ENCODE measurements at regions not wholly inside any gene's neighbourhood (a gene's known extent, or its start where the extent isn't known, plus 50 kb on each side); places are given as distances from the start of the nearest gene placed in this dataset.

DNA sequence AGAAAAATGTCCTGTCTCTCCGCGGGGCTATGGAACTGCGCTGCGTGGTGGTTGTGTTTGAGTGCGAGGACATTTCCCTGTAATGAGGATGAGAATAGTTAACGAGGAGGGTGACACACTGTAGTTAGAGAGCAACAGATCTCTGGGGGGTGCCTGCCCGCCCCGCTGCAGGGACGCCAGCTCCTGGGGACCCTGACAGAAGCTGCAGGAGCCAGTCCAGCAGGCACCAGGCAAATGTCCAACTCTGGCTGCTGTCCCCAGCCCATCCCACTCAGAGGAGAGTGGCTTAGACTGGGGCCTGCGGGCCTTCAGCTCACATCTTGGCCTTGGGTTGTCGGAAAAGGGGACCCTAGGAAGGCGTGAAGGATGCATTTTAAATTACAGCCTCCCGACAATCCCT, 92.9 kb upstream of the FOXP4 start:
- H3K4me3 Mint-ChIP-seq = no peak overlapping the region
- H3K4me1 Mint-ChIP-seq = no peaks in the 10 kb centered on the region
- no peak for DNase-seq
- no peaks in the 10 kb centered on the region for H3K36me3 Mint-ChIP-seq
- H3K27me3 Mint-ChIP-seq = no peaks in the 10 kb centered on the region
- no peak overlapping the region for H3K27ac Mint-ChIP-seq
- no peaks in the 10 kb centered on the region for H3K9me3 Mint-ChIP-seq

DNA sequence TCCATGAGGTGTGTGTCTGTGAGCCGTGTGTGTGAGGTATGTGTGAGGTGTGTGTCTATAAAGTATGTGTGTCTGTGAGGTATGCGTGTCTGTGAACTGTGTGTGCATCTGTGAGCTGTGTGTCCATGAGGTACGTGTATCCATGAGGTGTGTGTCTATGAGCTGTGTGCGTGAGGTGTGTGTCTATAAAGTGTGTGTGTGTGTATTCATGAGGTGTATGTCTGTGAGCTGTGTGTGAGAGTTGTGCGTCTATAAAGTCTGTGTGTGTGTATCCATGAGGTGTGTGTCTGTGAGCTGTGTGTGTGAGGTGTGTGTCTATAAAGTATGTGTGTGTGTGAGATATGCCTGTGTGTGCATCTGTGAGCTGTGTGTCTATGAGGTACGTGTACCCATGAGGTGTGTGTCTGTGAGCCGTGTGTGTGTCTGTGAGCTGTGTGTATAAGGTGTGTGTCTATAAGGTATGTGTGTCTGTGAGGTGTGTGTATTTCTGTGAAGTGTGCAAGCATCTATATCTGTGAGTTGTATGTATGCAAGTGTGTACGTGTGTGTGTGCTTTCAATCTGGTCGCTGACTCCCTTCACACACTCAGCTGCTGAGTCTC, 91.9 kb upstream of the FOXP4 start:
- Mint-ChIP-seq H3K9me3 (no peaks in the 10 kb centered on the region), H3K27me3 (no peaks in the 10 kb centered on the region), H3K4me3 (no peak overlapping the region), H3K36me3 (no peaks in the 10 kb centered on the region), H3K27ac (no peak overlapping the region), H3K4me1 (no peaks in the 10 kb centered on the region)
- no peak for DNase-seq

DNA sequence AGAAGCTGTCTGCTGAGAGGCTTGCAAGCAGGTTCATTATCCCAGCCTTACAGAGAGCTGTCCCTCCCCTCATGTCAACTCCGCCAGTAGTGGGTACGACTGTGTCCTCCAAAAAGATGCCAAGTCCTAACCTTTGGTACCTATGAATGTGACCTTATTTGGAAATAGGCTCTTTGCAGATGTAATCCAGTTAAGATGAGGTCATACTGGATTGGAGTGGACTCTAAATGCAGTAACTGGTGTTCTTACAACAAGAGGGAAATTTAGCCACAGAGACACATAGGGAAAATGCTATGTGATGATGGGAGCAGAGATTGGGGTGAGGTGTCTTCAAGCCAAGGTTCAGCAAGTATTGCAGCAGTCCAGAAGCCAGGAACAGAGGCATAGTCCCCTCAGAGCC, 90.8 kb upstream of the FOXP4 start:
- Mint-ChIP-seq H3K27ac (no peak overlapping the region), H3K4me1 (no peaks in the 10 kb centered on the region), H3K9me3 (no peaks in the 10 kb centered on the region), H3K36me3 (no peaks in the 10 kb centered on the region), H3K4me3 (no peak overlapping the region), H3K27me3 (no peaks in the 10 kb centered on the region)
- no peak for DNase-seq

DNA sequence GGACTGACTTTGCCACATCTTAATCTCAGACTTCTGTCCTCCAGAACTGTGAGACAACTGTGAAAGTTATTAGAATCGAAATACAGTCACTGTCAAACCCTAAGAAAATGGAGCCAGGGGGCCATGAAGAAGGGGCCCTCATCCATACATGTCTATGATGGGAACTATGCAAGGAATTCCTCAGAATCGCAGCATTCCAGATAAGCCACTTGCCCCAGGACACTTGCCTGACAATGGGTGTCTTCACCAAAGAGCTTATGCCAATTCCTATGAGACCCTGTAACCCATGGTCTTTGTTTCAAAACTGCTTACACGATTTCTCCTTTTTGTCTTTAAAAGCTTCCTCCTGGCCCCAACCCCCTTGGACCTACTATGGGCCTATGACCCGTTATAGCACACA, 90.4 kb upstream of the FOXP4 start:
- no peak overlapping the region for H3K4me3 Mint-ChIP-seq
- no peaks in the 10 kb centered on the region for H3K36me3 Mint-ChIP-seq
- H3K4me1 Mint-ChIP-seq = no peaks in the 10 kb centered on the region
- no peak for DNase-seq
- H3K9me3 Mint-ChIP-seq = no peaks in the 10 kb centered on the region
- no peak overlapping the region for H3K27ac Mint-ChIP-seq
- no peaks in the 10 kb centered on the region for H3K27me3 Mint-ChIP-seq

DNA sequence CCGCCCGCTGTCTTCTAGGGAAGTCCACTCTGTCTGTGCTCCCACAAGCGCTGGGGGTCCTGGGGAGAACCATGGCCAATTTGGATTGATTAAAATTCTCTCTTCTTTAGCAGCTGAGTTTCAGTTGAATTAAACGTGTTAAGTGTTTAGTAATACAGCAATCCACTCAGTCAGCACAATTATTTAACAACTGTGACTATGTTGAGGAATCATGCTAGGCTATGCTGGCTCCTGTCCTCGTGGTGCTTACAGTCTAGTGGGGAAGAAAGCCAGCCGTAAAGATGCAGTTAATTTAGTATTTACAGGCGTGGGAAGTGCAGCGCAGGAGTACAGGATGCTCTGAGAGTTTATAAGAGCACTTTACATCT, 88.9 kb upstream of the FOXP4 start:
- Mint-ChIP-seq H3K4me3 (no peak overlapping the region), H3K27me3 (no peaks in the 10 kb centered on the region), H3K27ac (no peak overlapping the region), H3K4me1 (no peaks in the 10 kb centered on the region), H3K36me3 (no peaks in the 10 kb centered on the region), H3K9me3 (no peaks in the 10 kb centered on the region)
- no peak for DNase-seq

DNA sequence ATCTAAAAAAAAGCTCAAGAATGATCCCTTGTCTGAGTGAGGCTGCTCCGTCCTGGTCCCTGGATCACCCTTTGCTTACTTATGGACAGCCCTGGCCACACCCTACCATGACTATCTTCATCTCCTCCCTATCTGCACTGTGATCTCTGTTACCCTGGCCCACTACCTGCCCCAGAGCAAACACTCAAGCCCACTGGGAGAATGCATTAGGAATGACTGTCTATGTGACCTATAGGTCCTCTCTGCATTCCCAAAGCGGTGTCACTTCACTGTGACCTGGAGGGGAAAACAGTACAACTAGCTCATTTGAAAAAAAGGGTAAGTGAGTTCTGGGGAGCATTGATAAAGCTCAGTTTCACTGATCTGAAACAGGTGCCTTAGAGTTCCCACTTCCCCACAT, 86.4 kb upstream of the FOXP4 start:
- H3K9me3 Mint-ChIP-seq = no peaks in the 10 kb centered on the region
- H3K27me3 Mint-ChIP-seq = peaks cover 12% of the 10 kb centered on the region
- no peak overlapping the region for H3K27ac Mint-ChIP-seq

DNA sequence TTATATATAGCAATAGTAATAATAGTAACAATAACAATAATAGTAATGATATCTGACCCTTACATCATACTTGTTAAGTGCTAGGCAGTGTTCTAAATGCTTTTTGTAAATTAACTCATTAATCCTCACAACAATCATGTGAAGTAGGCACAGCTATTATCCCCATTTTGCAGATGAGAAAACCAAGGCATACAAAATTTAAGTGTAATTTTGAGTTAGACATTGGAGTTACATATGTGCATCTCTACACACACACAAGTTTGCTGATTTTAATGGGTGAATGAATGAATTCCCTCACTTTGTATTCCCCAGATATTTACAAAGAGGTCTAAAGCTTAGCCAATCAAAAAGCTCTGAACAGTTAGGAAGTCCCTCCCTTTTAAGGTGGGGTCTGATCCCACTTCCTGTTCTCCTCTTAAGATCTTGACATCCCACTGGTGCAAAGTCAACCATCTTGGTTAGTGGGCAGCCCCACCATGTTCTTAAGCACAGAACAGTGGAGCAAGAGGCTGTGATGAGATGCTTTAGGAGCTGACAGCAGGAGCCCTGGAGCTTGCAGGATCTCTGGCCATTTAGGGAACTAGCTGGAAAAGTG, 85.3 kb upstream of the FOXP4 start:
- Mint-ChIP-seq H3K27me3 (peaks cover 20% of the 10 kb centered on the region), H3K4me3 (no peak overlapping the region), H3K36me3 (no peaks in the 10 kb centered on the region), H3K27ac (no peak overlapping the region), H3K9me3 (no peaks in the 10 kb centered on the region), H3K4me1 (no peaks in the 10 kb centered on the region)
- DNase-seq = no peak

More for the DNA sequence above, 86.4 kb upstream of the FOXP4 start:
- DNase-seq = no peak
- Mint-ChIP-seq H3K36me3 (no peaks in the 10 kb centered on the region), H3K4me3 (no peak overlapping the region), H3K4me1 (no peaks in the 10 kb centered on the region)

DNA sequence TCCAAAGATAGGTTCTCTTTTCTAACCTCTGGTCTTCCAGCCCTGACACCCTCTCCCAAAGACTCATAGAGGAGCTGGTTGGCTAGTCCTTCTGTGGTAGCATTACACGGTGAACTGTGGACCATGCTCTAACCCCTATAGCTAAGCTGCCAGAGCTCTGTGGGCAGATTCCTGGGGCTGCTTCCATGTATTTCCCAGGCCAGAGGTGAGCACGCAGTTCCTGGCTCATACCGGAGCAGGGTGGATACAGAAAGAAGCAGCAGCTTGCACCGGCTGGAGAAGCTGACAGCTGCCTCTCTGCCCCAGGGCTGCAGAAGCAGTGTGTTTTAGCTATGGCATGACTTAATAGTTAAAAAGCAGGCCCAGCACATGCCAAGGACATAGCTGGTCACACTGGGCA, 84.1 kb upstream of the FOXP4 start:
- Mint-ChIP-seq H3K9me3 (no peaks in the 10 kb centered on the region), H3K36me3 (no peaks in the 10 kb centered on the region), H3K4me1 (no peaks in the 10 kb centered on the region), H3K27me3 (peaks cover 32% of the 10 kb centered on the region), H3K27ac (no peak overlapping the region), H3K4me3 (no peak overlapping the region)
- DNase-seq = no peak

DNA sequence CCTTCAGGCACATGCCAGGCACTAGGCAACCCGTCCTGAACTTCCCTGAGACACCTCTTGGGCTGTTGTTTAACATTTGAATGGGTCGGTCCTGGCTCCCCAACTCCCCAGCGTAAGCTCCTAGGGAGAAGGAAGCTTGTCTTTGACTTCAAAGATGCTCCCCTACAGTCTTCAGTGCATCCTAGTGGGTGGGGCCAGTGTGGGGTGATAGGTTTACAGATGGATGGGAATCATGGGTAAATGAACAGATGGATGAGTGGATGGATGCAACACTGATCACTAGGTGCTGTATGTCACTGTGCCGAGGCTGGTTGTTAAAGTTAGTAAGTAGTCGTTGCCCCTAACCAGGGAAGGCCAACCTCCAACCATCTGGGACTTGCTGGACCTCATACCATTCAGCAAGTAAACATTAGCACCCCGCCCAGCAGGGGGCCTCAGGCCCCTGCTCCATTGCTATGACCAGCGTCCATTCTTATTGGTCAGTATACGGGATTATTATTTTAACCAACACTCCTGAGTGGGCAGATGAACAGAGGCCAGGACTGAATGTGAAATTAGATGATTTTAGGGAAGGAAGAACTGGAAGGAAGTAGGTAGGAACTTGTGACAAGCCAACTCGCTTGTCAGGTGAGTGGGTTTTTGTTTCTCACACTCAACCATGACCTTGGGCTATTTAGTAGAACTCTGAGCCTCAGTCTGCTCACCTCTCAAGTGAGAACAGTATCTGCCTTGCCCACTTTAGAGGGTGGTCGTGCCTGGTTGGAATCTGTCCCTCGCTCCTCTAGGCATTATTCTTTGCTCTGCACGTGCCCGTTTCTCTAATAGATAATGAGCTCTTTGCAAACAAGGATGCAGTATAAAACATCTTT, 82.9 kb upstream of the FOXP4 start:
- Mint-ChIP-seq H3K27ac (no peak overlapping the region), H3K9me3 (no peaks in the 10 kb centered on the region), H3K4me1 (no peaks in the 10 kb centered on the region), H3K36me3 (no peaks in the 10 kb centered on the region), H3K27me3 (peaks cover 43% of the 10 kb centered on the region), H3K4me3 (no peak overlapping the region)
- DNase-seq = no peak

DNA sequence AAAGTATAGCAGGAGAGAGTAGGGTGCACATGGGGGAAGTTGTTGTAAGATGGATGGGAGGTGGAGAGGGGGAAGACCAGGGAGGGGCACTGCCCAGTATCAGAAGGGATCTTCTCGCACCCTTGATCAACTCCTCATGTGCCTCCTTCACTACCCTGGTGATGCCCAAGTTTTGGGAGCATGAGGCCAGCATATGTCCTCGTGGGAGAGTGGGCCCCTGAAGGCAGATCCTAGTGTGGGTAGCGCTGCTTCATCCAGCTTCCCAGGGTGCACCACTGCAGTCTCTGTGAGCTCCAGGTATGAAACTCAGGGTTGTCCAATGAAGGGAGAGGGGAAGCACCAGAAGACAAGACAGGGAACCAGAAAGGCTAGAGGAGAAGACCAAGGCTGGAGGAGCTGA, 82.2 kb upstream of the FOXP4 start:
- Mint-ChIP-seq H3K27me3 (peaks cover 50% of the 10 kb centered on the region), H3K27ac (no peak overlapping the region), H3K4me3 (no peak overlapping the region), H3K4me1 (no peaks in the 10 kb centered on the region), H3K36me3 (no peaks in the 10 kb centered on the region), H3K9me3 (no peaks in the 10 kb centered on the region)
- no peak for DNase-seq

DNA sequence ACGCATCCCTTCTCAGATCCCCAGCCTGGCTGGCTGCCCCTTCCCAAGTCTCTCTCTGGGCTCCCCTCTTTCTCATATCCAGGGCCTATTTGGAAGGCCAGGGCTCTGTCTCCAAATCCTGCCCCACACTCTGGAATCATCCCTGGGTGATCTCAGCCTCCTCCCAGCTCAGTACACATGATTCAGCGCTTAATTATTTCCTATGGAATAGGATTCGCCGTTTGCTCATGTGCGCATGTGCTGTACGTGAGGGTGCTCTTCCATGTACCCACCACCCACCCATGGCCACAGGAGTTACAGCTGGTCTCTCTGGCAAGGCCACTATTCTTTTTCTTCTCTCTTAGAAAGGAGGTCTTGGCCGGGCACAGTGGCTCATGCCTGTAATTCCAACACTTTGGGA, 81.7 kb upstream of the FOXP4 start:
- H3K27me3 Mint-ChIP-seq = peaks cover 55% of the 10 kb centered on the region
- H3K27ac Mint-ChIP-seq = no peak overlapping the region
- H3K4me3 Mint-ChIP-seq = no peak overlapping the region
- H3K9me3 Mint-ChIP-seq = no peaks in the 10 kb centered on the region
- no peaks in the 10 kb centered on the region for H3K4me1 Mint-ChIP-seq
- no peaks in the 10 kb centered on the region for H3K36me3 Mint-ChIP-seq
- DNase-seq = no peak

DNA sequence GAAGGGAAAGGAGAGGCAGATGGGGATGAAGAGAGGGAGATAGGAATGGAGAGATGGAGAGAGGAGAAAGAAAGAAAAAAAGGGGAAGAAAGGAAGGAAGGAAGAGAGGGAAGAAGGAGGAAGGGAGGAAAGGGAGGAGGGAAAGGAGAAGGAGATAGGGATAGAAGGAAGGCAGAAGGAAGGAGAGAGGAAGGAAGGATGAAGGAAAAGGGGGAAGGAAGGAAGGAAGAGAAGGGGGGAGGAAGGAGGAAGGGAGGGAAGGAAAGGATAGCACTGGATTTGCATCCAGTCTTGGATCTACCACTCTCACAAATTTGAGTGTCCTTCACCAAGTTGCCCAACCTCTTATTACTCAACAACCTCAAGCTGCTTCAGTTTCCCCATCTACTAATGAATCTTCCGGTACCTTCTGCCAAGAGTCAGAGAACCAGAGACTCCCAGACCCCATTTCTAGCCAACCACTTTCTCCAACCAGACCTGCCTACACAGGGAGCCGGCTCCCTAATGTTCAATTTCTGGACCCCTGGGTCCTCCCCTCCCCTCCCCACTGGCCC, 79.7 kb upstream of the FOXP4 start:
- no peak for DNase-seq
- Mint-ChIP-seq H3K27me3 (peaks cover 74% of the 10 kb centered on the region), H3K4me1 (peaks cover 6% of the 10 kb centered on the region), H3K36me3 (no peaks in the 10 kb centered on the region), H3K9me3 (no peaks in the 10 kb centered on the region), H3K27ac (no peak overlapping the region), H3K4me3 (no peak overlapping the region)

DNA sequence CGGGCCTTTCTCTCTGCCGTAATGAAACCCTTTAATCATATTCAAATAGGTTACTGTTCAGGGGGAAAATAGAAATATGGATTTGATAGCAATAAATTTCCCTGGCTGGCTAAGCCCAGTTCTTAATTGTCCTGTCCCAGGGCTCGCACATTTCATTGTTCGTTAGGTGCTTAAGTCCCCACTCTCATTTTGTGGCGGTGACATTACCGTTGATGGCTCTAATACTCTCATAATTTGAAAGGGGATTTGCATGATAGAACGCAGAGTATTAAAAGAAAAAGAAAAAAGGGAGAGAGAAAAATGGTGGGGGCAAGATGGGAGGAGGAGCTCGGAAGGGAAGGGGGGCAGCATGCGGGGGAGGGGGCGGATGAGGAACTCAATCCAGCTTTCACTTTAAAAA, 79.1 kb upstream of the FOXP4 start:
- no peak overlapping the region for H3K4me3 Mint-ChIP-seq
- H3K9me3 Mint-ChIP-seq = no peaks in the 10 kb centered on the region
- no peak for DNase-seq
- H3K27ac Mint-ChIP-seq = no peak overlapping the region
- H3K4me1 Mint-ChIP-seq = peaks cover 6% of the 10 kb centered on the region
- H3K27me3 Mint-ChIP-seq = peaks cover 80% of the 10 kb centered on the region
- H3K36me3 Mint-ChIP-seq = no peaks in the 10 kb centered on the region

DNA sequence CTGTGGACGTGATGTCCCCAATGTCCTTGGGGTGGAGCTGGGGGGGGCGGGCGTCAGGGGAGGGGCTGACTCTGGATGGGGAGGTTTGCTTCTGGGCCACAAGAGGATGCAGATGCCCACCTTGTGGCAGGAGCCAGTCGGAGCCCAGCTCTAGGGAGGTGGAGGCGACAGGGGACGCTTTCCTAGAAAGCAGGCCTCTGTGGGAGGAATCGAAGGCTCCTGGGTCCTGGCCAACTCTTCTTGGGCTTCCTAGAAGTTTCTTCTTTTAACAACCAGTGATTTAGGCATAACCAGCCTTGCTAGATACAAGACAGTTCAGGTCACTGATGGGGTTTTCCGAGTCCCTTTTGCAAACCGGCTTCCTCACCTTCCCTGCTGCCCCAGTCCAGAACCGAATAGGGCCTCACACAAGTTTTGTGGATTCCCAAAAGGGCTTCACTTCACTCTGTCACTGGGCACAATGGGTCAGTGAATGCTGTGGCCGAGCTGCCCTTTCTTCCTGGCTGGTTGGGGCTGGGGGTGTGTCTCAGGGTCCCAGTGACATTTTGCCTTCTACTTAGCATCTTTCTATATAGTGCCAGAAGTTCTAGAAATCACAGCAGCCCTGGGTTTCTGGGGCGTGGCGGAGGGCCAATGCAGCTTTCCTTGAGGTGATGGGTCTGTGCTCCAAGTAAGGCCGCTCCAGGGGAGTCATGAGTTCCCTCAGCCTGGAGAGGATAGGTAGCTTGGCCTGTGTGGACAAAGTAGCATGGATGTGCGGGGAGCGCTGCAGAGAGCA, 78.4 kb upstream of the FOXP4 start:
- no peaks in the 10 kb centered on the region for H3K36me3 Mint-ChIP-seq
- peaks cover 6% of the 10 kb centered on the region for H3K4me1 Mint-ChIP-seq
- H3K27me3 Mint-ChIP-seq = peaks cover 87% of the 10 kb centered on the region
- no peak overlapping the region for H3K4me3 Mint-ChIP-seq
- no peak for DNase-seq
- H3K9me3 Mint-ChIP-seq = no peaks in the 10 kb centered on the region
- no peak overlapping the region for H3K27ac Mint-ChIP-seq

Measured in activated naive CD8-positive, alpha-beta T cell treated with anti-CD3 and anti-CD28 coated beads for 36 hours (primary cell).